WTC11 (cell line): ENCODE measurements at regions not wholly inside any gene's neighbourhood (a gene's known extent, or its start where the extent isn't known, plus 50 kb on each side); places are given as distances from the start of the nearest gene placed in this dataset.

Source experiments
- ATAC-seq: fragments of 200-7000 bp; cut with Tn5 transposase; 2 replicates; pipeline ENCODE4 v1.10.0; 2021; ENCODE audit warnings: mild to moderate bottlenecking, moderate library complexity
- CTCF ChIA-PET: fragments of 300-600 bp; sonication (Branson Sonifier 250); formaldehyde crosslinking; loops from one replicate; lab custom pipeline; 2021; ENCODE audit warnings: antibody characterized with exemption; lab: Charles Lee
- POLR2A ChIA-PET: fragments of 350-600 bp; sonication (Branson Sonifier 250); formaldehyde crosslinking; loops from one replicate; lab custom pipeline; 2021; ENCODE audit warnings: antibody characterized with exemption; lab: Charles Lee
- DNase-seq: peaks from one replicate; pipeline ENCODE4 v3.0.0; 2021; ENCODE audit warnings: low spot score
- H3K27ac Mint-ChIP-seq: 2 replicates; pipeline ENCODE4 v1.8.0; 2021; ENCODE audit warnings: mixed read lengths
- H3K27me3 Mint-ChIP-seq: 2 replicates; pipeline ENCODE4 v1.8.0; 2021; ENCODE audit warnings: low read depth, mild to moderate bottlenecking, moderate library complexity, mixed read lengths
- H3K36me3 Mint-ChIP-seq: 2 replicates; pipeline ENCODE4 v1.8.0; 2021; ENCODE audit warnings: mixed read lengths
- H3K4me1 Mint-ChIP-seq: 2 replicates; pipeline ENCODE4 v1.8.0; 2022; ENCODE audit warnings: mixed read lengths
- H3K4me3 Mint-ChIP-seq: 2 replicates; pipeline ENCODE4 v1.8.0; 2021; ENCODE audit warnings: mild to moderate bottlenecking, moderate library complexity, mixed read lengths
- H3K9me3 Mint-ChIP-seq: 2 replicates; pipeline ENCODE4 v1.8.0; 2021; ENCODE audit warnings: mixed read lengths
- AFF4 ChIP-seq: sonication (generic); formaldehyde crosslinking; IDR thresholded peaks from 2 replicates; pipeline ENCODE4 v1.8.1; 2023; ENCODE audit warnings: mild to moderate bottlenecking, missing genetic modification reagents, borderline replicate concordance
- ATF3 ChIP-seq: sonication (generic); formaldehyde crosslinking; conservative IDR thresholded peaks from 2 replicates; pipeline ENCODE4 v1.8.1; 2022; ENCODE audit warnings: mild to moderate bottlenecking, missing genetic modification reagents
- CREM ChIP-seq: sonication (generic); formaldehyde crosslinking; IDR thresholded peaks from 2 replicates; pipeline ENCODE4 v1.8.1; 2022; ENCODE audit warnings: mild to moderate bottlenecking, missing genetic modification reagents, moderate library complexity
- EMX1 ChIP-seq: fragments of 250-450 bp; sonication (Bioruptor Pico); IDR thresholded peaks from 2 replicates; pipeline ENCODE4 v1.8.0; 2021; ENCODE audit warnings: mild to moderate bottlenecking
- FOXP1 ChIP-seq: sonication (generic); formaldehyde crosslinking; IDR thresholded peaks from 2 replicates; pipeline ENCODE4 v1.8.0; 2022; ENCODE audit warnings: missing genetic modification reagents, mild to moderate bottlenecking, moderate library complexity, borderline replicate concordance
- HMGA2 ChIP-seq: fragments of 250-450 bp; sonication (Bioruptor Pico); IDR thresholded peaks from 2 replicates; pipeline ENCODE4 v1.4.0; 2021; ENCODE audit warnings: mild to moderate bottlenecking, moderate library complexity
- IRF1 ChIP-seq: sonication (generic); formaldehyde crosslinking; IDR thresholded peaks from 2 replicates; pipeline ENCODE4 v1.8.0; 2023; ENCODE audit warnings: missing genetic modification reagents
- IRF2 ChIP-seq: sonication (generic); formaldehyde crosslinking; IDR thresholded peaks from 2 replicates; pipeline ENCODE4 v1.8.0; 2022; ENCODE audit warnings: low read depth, missing genetic modification reagents, borderline replicate concordance
- MLX ChIP-seq: sonication (generic); formaldehyde crosslinking; IDR thresholded peaks from 2 replicates; pipeline ENCODE4 v1.8.1; 2023; ENCODE audit warnings: mild to moderate bottlenecking, missing genetic modification reagents, moderate library complexity
- MXD4 ChIP-seq: fragments of 250-450 bp; sonication (Bioruptor Pico); IDR thresholded peaks from 2 replicates; pipeline ENCODE4 v1.8.0; 2021; ENCODE audit warnings: mild to moderate bottlenecking, moderate library complexity, borderline replicate concordance
- NFE2L1 ChIP-seq: sonication (generic); formaldehyde crosslinking; IDR thresholded peaks from 2 replicates; pipeline ENCODE4 v1.8.1; 2023; ENCODE audit warnings: missing genetic modification reagents
- NFYB ChIP-seq: sonication (generic); formaldehyde crosslinking; conservative IDR thresholded peaks from 2 replicates; pipeline ENCODE4 v1.8.0; 2022; ENCODE audit warnings: low read depth, missing genetic modification reagents
- PRRX2 ChIP-seq: fragments of 250-450 bp; sonication (Bioruptor Pico); IDR thresholded peaks from 2 replicates; pipeline ENCODE4 v1.8.0; 2021; ENCODE audit warnings: mild to moderate bottlenecking
- SMAD3 ChIP-seq: sonication (generic); formaldehyde crosslinking; IDR thresholded peaks from 2 replicates; pipeline ENCODE4 v1.8.0; 2022; ENCODE audit warnings: missing genetic modification reagents, mild to moderate bottlenecking, borderline replicate concordance
- TEAD4 ChIP-seq: sonication (generic); formaldehyde crosslinking; IDR thresholded peaks from 2 replicates; pipeline ENCODE4 v1.8.0; 2022; ENCODE audit warnings: mild to moderate bottlenecking, missing genetic modification reagents
- USF2 ChIP-seq: sonication (generic); formaldehyde crosslinking; IDR thresholded peaks from 2 replicates; pipeline ENCODE4 v1.8.1; 2023; ENCODE audit warnings: mild to moderate bottlenecking, missing genetic modification reagents, moderate library complexity
- ZMAT4 ChIP-seq: fragments of 250-450 bp; sonication (Bioruptor Pico); IDR thresholded peaks from 2 replicates; pipeline ENCODE4 v1.9.0; 2021; ENCODE audit warnings: mild to moderate bottlenecking
- ZNF121 ChIP-seq: sonication (generic); formaldehyde crosslinking; IDR thresholded peaks from 2 replicates; pipeline ENCODE4 v1.8.0; 2023; ENCODE audit warnings: missing genetic modification reagents
- ZNF425 ChIP-seq: fragments of 250-450 bp; sonication (Bioruptor Pico); conservative IDR thresholded peaks from 2 replicates; pipeline ENCODE4 v1.9.0; 2021; ENCODE audit warnings: mild to moderate bottlenecking

GRCh38 chr3:78141269-78141668, 1101.4 kb downstream of the ROBO2 start (continued):
- TF ChIP-seq ZNF425 (CRISPR knock-in tag) (no peak), IRF1 (CRISPR knock-in tag) (no peak), HMGA2 (CRISPR knock-in tag) (no peak), NFYB (no peak), ZNF121 (CRISPR knock-in tag) (no peak)

- H3K4me3 Mint-ChIP-seq, result no peak overlapping the region
- H3K4me1 Mint-ChIP-seq, result no peaks in the 10 kb centered on the region
- peaks cover 12% of the 10 kb centered on the region for H3K9me3 Mint-ChIP-seq
- no peak for DNase-seq
- no peak for TF ChIP-seq TEAD4 (CRISPR knock-in tag)
- TF ChIP-seq MLX (CRISPR knock-in tag), result no peak
- TF ChIP-seq NFE2L1 (CRISPR knock-in tag), result no peak
- TF ChIP-seq EMX1 (CRISPR knock-in tag), result no peak
- TF ChIP-seq MXD4, result no peak
- no peak for TF ChIP-seq AFF4 (CRISPR knock-in tag)
- TF ChIP-seq ZMAT4 (CRISPR knock-in tag), result no peak
- TF ChIP-seq CREM (CRISPR knock-in tag), result no peak
- no peak for TF ChIP-seq IRF1 (CRISPR knock-in tag)
- TF ChIP-seq SMAD3 (CRISPR knock-in tag), result no peak
- no peak for TF ChIP-seq PRRX2
- TF ChIP-seq IRF2 (CRISPR knock-in tag), result no peak
- TF ChIP-seq FOXP1 (CRISPR knock-in tag), result no peak
- TF ChIP-seq ATF3 (CRISPR knock-in tag), result no peak
- no peak for TF ChIP-seq USF2
- TF ChIP-seq, all 79 proteins: peak for 0
- CTCF ChIA-PET, result no interaction called here
- H3K27me3 Mint-ChIP-seq, result no peaks in the 10 kb centered on the region
- POLR2A ChIA-PET, result no interaction called here
- ATAC-seq, result no peak
- H3K27ac Mint-ChIP-seq, result no peak overlapping the region
- H3K36me3 Mint-ChIP-seq, result peaks cover 2% of the 10 kb centered on the region; the same call in 1 of the 2 replicates
Measured at GRCh38 chr3:78143000-78143399, 1103.1 kb downstream of the ROBO2 start.
